GM12872 (cell line): ENCODE measurements at regions not wholly inside any gene's neighbourhood (a gene's known extent, or its start where the extent isn't known, plus 50 kb on each side); places are given as distances from the start of the nearest gene placed in this dataset.

Experiments
- CTCF ChIP-seq: IDR thresholded peaks from 3 replicates; pipeline ENCODE4 v1.5.1; 2011; ENCODE audit warnings: low read depth, mild to moderate bottlenecking, low read length, moderate library complexity; ENCODE audit not compliant: insufficient read depth

DNA sequence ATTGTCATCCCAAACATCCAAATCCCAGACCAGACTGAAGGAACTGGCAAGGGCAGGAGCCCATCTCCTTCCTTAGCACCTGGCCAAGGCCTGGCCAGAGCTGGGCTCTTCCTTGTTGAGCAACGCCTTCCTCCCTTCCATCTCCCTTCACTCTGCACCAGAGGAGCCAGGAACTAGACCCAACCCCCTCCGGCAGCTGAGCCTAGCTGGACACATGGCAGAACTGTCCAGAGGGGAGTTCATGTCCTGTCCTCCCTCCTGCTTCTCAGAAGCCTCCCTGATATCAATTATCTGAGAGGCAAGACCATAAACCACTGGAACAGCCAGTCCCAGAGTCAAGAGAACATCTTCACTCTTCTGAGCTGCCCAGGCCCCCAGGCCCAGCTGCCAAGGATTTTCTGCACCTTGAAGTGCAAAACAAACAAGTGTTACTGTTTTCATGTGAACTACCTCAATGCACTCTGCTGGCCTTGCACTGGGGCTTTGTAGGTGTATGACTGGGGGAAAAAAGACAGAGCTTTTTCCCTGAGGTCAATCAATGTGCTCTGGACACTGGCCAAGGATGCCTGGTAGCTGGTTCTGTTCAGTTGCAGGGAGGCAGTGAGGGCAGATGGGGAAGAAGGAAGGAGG is 104.5 kb upstream of the KCNK12 start:
- no peak for TF ChIP-seq CTCF

GRCh38 chr2:47666332-47666731 is 95.5 kb upstream of the KCNK12 start:
- TF ChIP-seq CTCF: no peak

DNA sequence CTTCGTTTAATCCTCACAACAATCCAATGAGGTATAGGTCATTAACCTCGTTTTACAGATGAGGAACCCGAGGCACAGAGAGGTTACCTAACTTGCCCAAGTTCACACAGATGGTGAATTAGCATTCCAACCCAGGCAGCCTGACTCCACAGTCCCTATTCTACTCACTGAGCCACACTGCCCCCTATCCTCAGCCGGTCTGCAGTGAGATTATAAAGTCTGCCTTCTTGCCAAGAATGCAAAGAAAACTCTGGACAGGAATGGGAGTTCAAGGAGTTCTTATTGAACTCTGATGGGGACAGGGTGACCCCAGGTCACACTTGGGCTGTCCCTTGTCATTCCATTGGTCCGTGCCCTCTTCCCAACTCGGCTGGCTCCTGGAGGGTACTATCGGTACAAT is 94.0 kb upstream of the KCNK12 start:
- peak; percentile 33; the same call in 2 of the 3 replicates for TF ChIP-seq CTCF

DNA sequence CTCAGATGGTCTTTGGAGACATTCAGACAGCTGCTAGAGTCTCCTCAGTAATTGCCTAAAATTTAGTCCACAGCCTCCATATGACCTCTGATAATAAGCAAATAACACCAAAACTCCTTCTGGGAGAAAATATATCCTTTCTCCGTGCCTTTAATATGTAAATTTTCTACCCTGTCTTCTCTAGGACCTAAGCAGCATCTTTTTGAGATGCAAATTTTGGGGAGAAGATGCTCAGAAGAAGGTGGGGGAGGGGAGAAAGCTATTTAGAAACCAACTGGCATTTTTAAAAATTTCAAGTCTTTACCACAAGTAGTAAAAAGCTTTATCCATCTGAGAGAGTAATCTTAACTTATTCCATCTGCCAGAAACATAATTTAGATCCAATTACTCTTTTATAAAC is 91.8 kb upstream of the KCNK12 start:
- TF ChIP-seq CTCF: no peak

DNA sequence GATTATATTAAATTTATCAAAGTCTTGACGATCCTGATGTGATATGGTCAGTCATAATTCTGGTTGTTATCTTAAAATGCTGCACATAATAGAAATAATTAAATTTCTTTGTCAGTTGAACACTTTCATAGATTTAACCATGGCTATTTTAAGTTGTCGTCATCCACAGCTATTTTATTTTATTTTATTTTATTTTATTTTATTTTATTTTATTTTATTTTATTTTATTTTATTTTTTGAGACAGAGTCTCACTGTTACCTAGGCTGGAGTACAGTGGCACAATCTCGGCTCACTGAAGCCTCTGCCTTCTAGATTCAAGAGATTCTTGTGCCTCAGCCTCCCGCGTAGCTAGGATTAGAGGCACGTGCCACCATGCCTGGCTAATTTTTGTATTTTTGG is 90.5 kb upstream of the KCNK12 start:
- TF ChIP-seq CTCF: no peak

- TF ChIP-seq CTCF: no peak
Measured at GRCh38 chr2:47660168-47660567, 89.4 kb upstream of the KCNK12 start.

- TF ChIP-seq CTCF: no peak
Measured at GRCh38 chr2:47658646-47659320, 88.0 kb upstream of the KCNK12 start.
